GM18499 (cell line): ENCODE measurements at regions not wholly inside any gene's neighbourhood (a gene's known extent, or its start where the extent isn't known, plus 50 kb on each side); places are given as distances from the start of the nearest gene placed in this dataset.

Experiments
- ATAC-seq: cut with Tn5 transposase; IDR thresholded peaks from one replicate; pipeline ENCODE4 v1.9.1; 2021; ENCODE audit warnings: moderate number of reproducible peaks; ENCODE audit not compliant: insufficient read depth, unreplicated experiment

- no peak for ATAC-seq
Measured at GRCh38 chr5:2461701-2462691, 289.5 kb downstream of the IRX2 start.

- ATAC-seq, result no peak
Measured at GRCh38 chr5:2460098-2460497, 291.4 kb downstream of the IRX2 start.

GRCh38 chr5:2459251-2459650 lies 292.2 kb downstream of the IRX2 start:
- ATAC-seq, result no peak

GRCh38 chr5:2455878-2456277 lies 295.6 kb downstream of the IRX2 start:
- no peak for ATAC-seq

- ATAC-seq, result no peak
Measured at GRCh38 chr5:2454876-2455275, 296.6 kb downstream of the IRX2 start.

GRCh38 chr5:2453781-2454180 lies 297.7 kb downstream of the IRX2 start:
- ATAC-seq, result no peak

GRCh38 chr5:2451100-2451499 lies 300.4 kb downstream of the IRX2 start:
- no peak for ATAC-seq

- ATAC-seq, result no peak
Measured at GRCh38 chr5:2442496-2443354, 308.8 kb downstream of the IRX2 start.

- no peak for ATAC-seq
Measured at GRCh38 chr5:2441495-2442180, 309.8 kb downstream of the IRX2 start.

GRCh38 chr5:2439608-2440007 lies 311.9 kb downstream of the IRX2 start:
- ATAC-seq, result no peak

GRCh38 chr5:2433086-2433485 lies 318.4 kb downstream of the IRX2 start:
- no peak for ATAC-seq

- ATAC-seq, result no peak
Measured at GRCh38 chr5:2432076-2432920, 319.2 kb downstream of the IRX2 start.

GRCh38 chr5:2430606-2431005 lies 320.9 kb downstream of the IRX2 start:
- no peak for ATAC-seq

GRCh38 chr5:2427983-2428382 lies 323.5 kb downstream of the IRX2 start:
- ATAC-seq, result no peak

- no peak for ATAC-seq
Measured at GRCh38 chr5:2423634-2424033, 327.8 kb downstream of the IRX2 start.

GRCh38 chr5:2417301-2417700 lies 334.2 kb downstream of the IRX2 start:
- ATAC-seq, result no peak

GRCh38 chr5:2415678-2416077 lies 335.8 kb downstream of the IRX2 start:
- ATAC-seq, result no peak

GRCh38 chr5:2410451-2410850 lies 341.0 kb downstream of the IRX2 start:
- no peak for ATAC-seq

- no peak for ATAC-seq
Measured at GRCh38 chr5:2403296-2403695, 348.2 kb downstream of the IRX2 start.

- ATAC-seq, result no peak
Measured at GRCh38 chr5:2399804-2400203, 351.7 kb downstream of the IRX2 start.
